K562 (cell line): ENCODE measurements at regions not wholly inside any gene's neighbourhood (a gene's known extent, or its start where the extent isn't known, plus 50 kb on each side); places are given as distances from the start of the nearest gene placed in this dataset.

Source experiments
- ATAC-seq: fragments of 200-7000 bp; cut with Tn5 transposase; 3 replicates; pipeline ENCODE4 v1.9.1; 2020; ENCODE audit warnings: moderate library complexity
- BruUV-seq: library from RNA; stranded (reverse); fragments of 400-500 nt; replicated peaks from 2 replicates; lab custom pipeline; 2021; lab: Mats Ljungman, UMichigan
- CTCF ChIA-PET: fragments of 300-600 bp; formaldehyde crosslinking; extraction: SDS; loops from one replicate; lab custom pipeline; 2021; ENCODE audit warnings: low intra/inter-chr PET ratio; lab: Yijun Ruan, JAX
- POLR2A ChIA-PET: fragments of 300-600, 350-650 bp; sonication (Branson Sonifier 250); formaldehyde crosslinking; extraction: SDS; loops from one replicate; lab custom pipeline; 2021; ENCODE audit warnings: antibody characterized with exemption, inconsistent platforms; lab: Yijun Ruan, JAX
- DNase-seq, 4 experiments: peaks; one replicate each; pipeline versions ENCODE4 v3.0.0 to v3.0.0-alpha.2; 2011 to 2018; ENCODE audit warnings: low spot score in 3 of 4, mixed read lengths in 3 of 4; ENCODE audit errors: extremely low read depth in 1 of 4
- FAIRE-seq: peaks from 2 replicates; lab custom pipeline; 2011; peaks lifted over from hg19 to GRCh38; lab: Jason Lieb, UNC
- H2AFZ ChIP-seq: 2 replicates; pipeline ENCODE4 v1.6.0; 2011; ENCODE audit warnings: low read depth, low read length, control low read depth, inconsistent platforms
- H3K27ac ChIP-seq: fragments of 200-600 bp; 3 replicates; pipeline ENCODE4 v1.8.0; 2011; ENCODE audit warnings: low read depth, mild to moderate bottlenecking, control low read depth, inconsistent platforms, low read length, moderate library complexity, mixed read lengths; ENCODE audit errors: extremely low read depth
- H3K27me3 ChIP-seq, 2 experiments: fragments of 300-600 bp in 1 of 2; 2 replicates in 1 of 2; 3 replicates in 1 of 2; pipeline versions ENCODE4 v1.6.0 to v1.8.0; 2011; ENCODE audit warnings: inconsistent platforms in 2 of 2, low read length in 2 of 2, mild to moderate bottlenecking in 1 of 2, mixed read lengths in 1 of 2, moderate library complexity in 1 of 2; ENCODE audit not compliant: control insufficient read depth in 2 of 2, insufficient read depth in 2 of 2
- H3K36me3 ChIP-seq: fragments of 300-600 bp; 3 replicates; pipeline ENCODE4 v1.8.0; 2011; ENCODE audit warnings: mild to moderate bottlenecking, low read length, inconsistent platforms; ENCODE audit not compliant: control insufficient read depth, insufficient read depth
- H3K4me1 ChIP-seq, 2 experiments: fragments of 200-600 bp in 1 of 2; replicated peaks in 1 of 2; 2 replicates in 1 of 2; 3 replicates in 1 of 2; pipeline versions ENCODE4 v1.5.1 to v1.8.0; 2011; ENCODE audit warnings: inconsistent platforms in 2 of 2, low read length in 2 of 2, mild to moderate bottlenecking in 1 of 2, mixed read lengths in 1 of 2, moderate library complexity in 1 of 2; ENCODE audit not compliant: control insufficient read depth in 2 of 2, insufficient read depth in 2 of 2
- H3K4me2 ChIP-seq: 2 replicates; pipeline ENCODE4 v1.6.1; 2011; ENCODE audit warnings: low read length, control low read depth, inconsistent platforms, mixed read lengths; ENCODE audit not compliant: insufficient read depth
- H3K4me3 ChIP-seq: fragments of 200-600 bp; sonication (generic), shearing (Covaris generic); 2 replicates; pipeline ENCODE4 v1.5.1; 2016; ENCODE audit warnings: control low read depth, inconsistent platforms
- H3K79me2 ChIP-seq: fragments of 200-600 bp; 3 replicates; pipeline ENCODE4 v1.8.0; 2011; ENCODE audit warnings: low read length, inconsistent platforms; ENCODE audit not compliant: control insufficient read depth, insufficient read depth
- H3K9ac ChIP-seq, 2 experiments: 2 replicates each; pipeline versions ENCODE4 v1.6.0 to v1.6.1; 2011; ENCODE audit warnings: low read depth in 2 of 2, low read length in 2 of 2, control low read depth in 1 of 2, inconsistent platforms in 1 of 2, mild to moderate bottlenecking in 1 of 2, mixed read lengths in 1 of 2; ENCODE audit not compliant: insufficient read depth in 1 of 2
- H3K9me1 ChIP-seq: one replicate; pipeline ENCODE4 v1.6.0; 2011; ENCODE audit warnings: inconsistent platforms, mild to moderate bottlenecking, low read length, moderate library complexity; ENCODE audit not compliant: control insufficient read depth, insufficient read depth
- H3K9me3 ChIP-seq: replicated peaks from 2 replicates; pipeline ENCODE4 v1.5.1; 2011; ENCODE audit warnings: low read depth, low read length, inconsistent platforms; ENCODE audit not compliant: control insufficient read depth, insufficient read depth
- H4K20me1 ChIP-seq: replicated peaks from 2 replicates; pipeline ENCODE4 v1.6.1; 2011; ENCODE audit warnings: low read length, inconsistent platforms, mixed read lengths; ENCODE audit not compliant: control insufficient read depth, insufficient read depth
- BHLHE40 ChIP-seq: IDR thresholded peaks from 2 replicates; pipeline ENCODE4 v1.6.1; 2011; ENCODE audit warnings: low read length, improper control_type of control experiment
- ETV6 ChIP-seq, 3 experiments: fragments of 150-350 bp in 1 of 3; sonication (generic) in 1 of 3; formaldehyde crosslinking in 1 of 3; IDR thresholded peaks; 2 replicates each; pipeline versions ENCODE4 v1.6.1 to v1.8.0; 2014 to 2022; ENCODE audit warnings: borderline replicate concordance in 2 of 3, low read depth in 2 of 3, antibody characterized with exemption in 1 of 3, low read length in 1 of 3, mild to moderate bottlenecking in 1 of 3, missing genetic modification reagents in 1 of 3
- HOXB6 ChIP-seq: fragments of 250-450 bp; sonication (Bioruptor Pico); IDR thresholded peaks from 2 replicates; pipeline ENCODE4 v1.5.1; 2022; ENCODE audit warnings: mild to moderate bottlenecking, borderline replicate concordance
- ZNF740 ChIP-seq, 3 experiments: fragments of 200-800 bp in 1 of 3; sonication (Bioruptor generic) in 1 of 3; sonication (generic) in 1 of 3; formaldehyde crosslinking in 1 of 3; IDR thresholded peaks; 2 replicates each; pipeline versions ENCODE4 v1.6.1 to v1.8.0; 2016 to 2022; ENCODE audit warnings: mild to moderate bottlenecking in 2 of 3, missing compliant biosample characterization in 2 of 3, missing genetic modification characterization in 2 of 3, missing genetic modification reagents in 1 of 3
- WGBS: fragments of 100-300 bp; shearing (Covaris generic); methylation state at CpG from one replicate; pipeline ENCODE4 v1.1.6; 2016; ENCODE audit warnings: low coverage, mixed read lengths; ENCODE audit not compliant: insufficient coverage; ENCODE audit errors: missing lambda C conversion rate; 5-methylcytosine and 5-hydroxymethylcytosine counted together
- in situ Hi-C: fragments of 300-500 bp; cut with MboI; formaldehyde crosslinking; loops from 4 replicates; pipeline ENCODE4 v1.15.0; 2018; ENCODE audit warnings: inconsistent platforms, mixed read lengths
- intact Hi-C: fragments of 100-400 bp; cut with micrococcal nuclease; formaldehyde crosslinking; loops from 2 replicates; pipeline ENCODE4 v1.14.2; 2022

GRCh38 chr6:169101036-169101805 is 152.4 kb downstream of the THBS2 start:
- H3K9ac ChIP-seq: no peak overlapping the region
- FAIRE-seq: no peak
- CTCF ChIA-PET: no interaction called here

More at GRCh38 chr6:169101036-169101805, 152.4 kb downstream of the THBS2 start:
- H2AFZ ChIP-seq: no peak overlapping the region
- H3K4me1 ChIP-seq: no peaks in the 10 kb centered on the region
- H3K4me2 ChIP-seq: no peak overlapping the region
- no peaks in the 10 kb centered on the region for H3K79me2 ChIP-seq
- H3K27ac ChIP-seq: no peak overlapping the region
- POLR2A ChIA-PET: no interaction called here
- H3K36me3 ChIP-seq: no peaks in the 10 kb centered on the region
- in situ Hi-C loops: no loop called here
- H3K27me3 ChIP-seq: no peaks in the 10 kb centered on the region
- H3K9me3 ChIP-seq: no peaks in the 10 kb centered on the region
- DNase-seq (no peak), ATAC-seq (no peak)
- no peaks in the 10 kb centered on the region for H4K20me1 ChIP-seq
- 1% methylated on average over 6 of the region's 6 CpGs for WGBS
- H3K9me1 ChIP-seq: no peaks in the 10 kb centered on the region
- intact Hi-C loops: no loop called here
- no TSS peak for BruUV-seq
- no peak for TF ChIP-seq ZNF740 (CRISPR knock-in tag; IDR thresholded peaks at IDR 0.05)
- TF ChIP-seq ZNF740 (tag; IDR thresholded peaks at IDR 0.05): no peak
- TF ChIP-seq ETV6 (IDR thresholded peaks at IDR 0.05; ENCODE audit: borderline replicate concordance in 1 of 2, low read depth in 2 of 2, low read length in 1 of 2): no peak
- no peak for TF ChIP-seq ETV6 (CRISPR knock-in tag; IDR thresholded peaks at IDR 0.05; ENCODE audit: borderline replicate concordance)
- no peak for TF ChIP-seq BHLHE40
- no peak for TF ChIP-seq HOXB6
- no peak overlapping the region for H3K4me3 ChIP-seq
